Medulla oblongata (tissue), 1 donor: ENCODE measurements at regions not wholly inside any gene's neighbourhood (a gene's known extent, or its start where the extent isn't known, plus 50 kb on each side); places are given as distances from the start of the nearest gene placed in this dataset.
"Not testable (repeated sequence)": the region's sequence is repeated elsewhere in the genome, so short reads cannot be mapped to it uniquely, and the experiment has no call there.

ENCODE experiments used
- DNase-seq: peaks from one replicate; pipeline ENCODE4 v3.0.0-alpha.2; 2015; ENCODE audit errors: extremely low spot score

DNA sequence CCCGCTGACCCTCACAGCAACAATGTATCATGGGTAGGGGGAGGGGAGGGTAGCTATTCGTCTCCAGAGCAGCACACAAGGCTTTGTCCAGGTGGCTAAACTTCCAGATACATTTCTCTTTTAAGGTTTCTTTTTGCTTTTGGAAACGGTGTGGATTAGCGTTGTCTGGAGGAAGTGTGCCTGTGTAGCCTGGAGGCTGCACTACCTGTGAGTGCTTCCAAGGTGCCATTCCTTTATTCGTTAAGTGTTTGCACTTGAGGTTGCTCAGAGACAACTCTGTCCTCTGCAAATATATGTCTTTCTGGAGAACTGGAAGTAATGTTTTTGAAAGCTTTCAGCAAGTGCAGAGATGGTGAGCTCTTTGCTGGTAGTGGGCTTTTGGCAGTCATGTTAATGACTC is 53.1 kb downstream of the HSFY1 start:
- DNase-seq, result not testable (repeated sequence)

DNA sequence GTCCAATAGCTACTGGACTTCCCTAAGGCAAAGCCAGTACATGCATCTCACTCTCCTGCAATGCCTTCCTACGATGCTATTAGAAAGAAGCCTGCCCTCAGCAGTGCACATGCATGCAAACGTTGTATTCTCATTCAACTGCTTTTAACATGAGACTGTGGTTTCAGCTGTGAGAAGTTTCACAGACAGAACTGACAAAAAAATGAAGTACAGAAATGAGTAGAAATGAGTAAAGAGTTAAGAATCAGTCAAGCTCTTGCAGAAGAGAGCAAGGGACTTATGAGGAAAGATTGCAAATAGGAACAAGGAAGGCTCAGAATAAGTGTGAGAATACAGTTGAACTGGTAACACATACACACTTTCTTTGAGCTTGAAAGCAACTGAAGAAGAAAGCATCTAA is 54.8 kb downstream of the HSFY1 start:
- DNase-seq, result not testable (repeated sequence)

DNA sequence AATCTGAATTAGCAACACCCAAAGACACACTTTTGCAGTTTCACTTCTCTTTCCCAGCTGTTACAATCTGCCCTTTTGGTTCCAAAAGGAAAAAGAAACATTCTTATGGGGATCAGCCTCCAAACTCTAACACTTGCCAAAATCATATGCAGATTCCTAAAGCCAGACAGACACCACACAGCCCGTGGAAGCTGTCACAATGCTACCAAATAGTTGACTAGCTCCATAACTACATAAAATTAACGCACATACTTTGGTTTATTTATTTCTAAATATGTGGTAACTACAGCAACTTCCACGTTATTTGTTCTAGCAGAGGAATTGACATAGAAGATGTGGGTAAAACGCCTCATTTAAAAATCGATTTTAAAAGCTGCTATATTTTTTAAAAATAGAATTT is 59.7 kb downstream of the HSFY1 start:
- not testable (repeated sequence) for DNase-seq

DNA sequence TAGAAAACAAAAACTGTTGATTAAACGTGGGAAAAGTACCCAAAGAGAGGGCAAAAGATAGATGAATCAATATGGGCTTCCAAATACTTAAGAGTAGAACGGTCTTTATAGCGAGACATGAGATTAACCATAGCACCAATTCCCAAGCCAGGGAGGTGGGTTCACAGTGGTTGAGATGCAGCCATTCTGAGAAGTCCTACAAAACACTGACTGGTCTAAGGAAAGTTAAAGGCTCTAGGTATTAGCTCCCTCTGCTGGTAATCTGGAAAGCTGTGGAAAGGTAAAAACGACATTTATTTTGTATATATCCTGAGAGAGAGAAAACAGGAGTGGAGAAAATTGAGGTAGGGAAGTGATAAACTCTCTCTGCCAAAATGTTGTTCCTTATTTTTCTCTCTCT is 61.7 kb downstream of the HSFY1 start:
- not testable (repeated sequence) for DNase-seq

DNA sequence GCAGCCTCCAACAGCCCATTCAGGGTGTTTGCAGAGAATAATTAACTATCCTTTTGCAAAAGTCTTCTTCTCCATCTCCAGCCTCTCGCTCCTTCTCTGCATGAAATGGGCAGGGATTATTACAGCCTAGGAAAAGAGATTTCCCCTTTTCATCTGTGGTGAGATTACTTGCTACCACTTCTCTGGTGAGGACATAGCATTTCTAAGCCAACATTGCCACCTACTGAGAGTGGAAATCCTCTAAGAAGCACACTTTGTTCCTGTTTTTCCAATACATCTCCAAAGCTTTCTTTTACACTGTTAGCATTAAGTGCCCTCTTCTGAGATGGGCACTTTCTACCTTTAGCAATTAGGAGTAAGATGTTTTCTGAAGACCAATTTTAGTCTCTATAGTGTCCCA is 69.3 kb downstream of the HSFY1 start:
- not testable (repeated sequence) for DNase-seq

DNA sequence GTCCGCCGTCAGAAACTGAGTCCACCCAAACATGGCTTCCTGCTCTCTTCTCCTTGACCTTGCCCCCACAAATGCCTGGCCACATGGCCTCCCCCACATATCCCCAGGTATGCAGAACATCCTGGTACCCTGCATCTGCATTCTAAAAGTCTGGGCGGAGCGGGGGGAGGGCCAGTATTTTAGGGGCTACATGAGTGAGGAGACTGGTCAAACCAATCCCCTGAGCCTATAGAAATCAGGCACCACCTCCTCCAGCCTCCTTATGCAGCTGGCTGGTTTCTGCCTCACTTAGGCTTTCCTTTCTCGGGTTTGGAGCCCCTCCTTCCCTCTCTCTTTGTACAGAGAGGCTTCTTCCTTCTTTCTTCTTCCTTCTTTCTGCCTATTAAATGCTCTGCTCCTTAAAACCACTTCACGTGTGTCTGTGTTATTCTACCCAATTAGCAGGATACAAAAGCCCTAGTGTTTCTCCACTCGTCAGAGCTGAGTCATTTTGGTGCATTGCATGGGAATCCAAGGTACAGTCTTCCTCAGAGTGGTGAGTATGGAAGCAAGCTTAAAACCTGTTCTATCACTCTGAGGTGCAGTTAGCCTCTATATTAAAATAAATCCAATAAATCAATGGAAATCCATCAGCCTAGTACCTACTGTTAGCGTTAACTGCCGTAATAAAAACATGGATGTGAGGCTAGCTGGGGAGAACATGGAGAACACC is 83.4 kb downstream of the HSFY1 start:
- DNase-seq, result not testable (repeated sequence)

DNA sequence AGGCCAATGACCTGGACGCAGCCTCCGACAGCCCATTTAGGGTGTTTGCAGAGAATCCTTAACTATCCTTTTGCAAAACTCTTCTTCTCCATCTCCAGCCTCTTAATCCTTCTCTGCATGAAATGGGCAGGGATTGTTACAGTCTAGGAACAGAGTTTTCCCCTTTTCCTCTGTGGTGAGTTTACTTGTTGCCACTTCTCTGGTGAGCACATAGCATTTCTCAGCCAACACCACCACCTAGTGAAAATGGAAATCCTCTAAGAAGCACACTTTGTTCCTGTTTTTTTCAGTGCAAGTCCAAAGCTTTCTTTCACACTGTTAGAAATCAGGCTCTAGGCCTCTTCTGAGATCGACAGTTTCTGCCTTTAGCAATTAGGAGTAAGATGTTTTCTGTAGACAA is 84.1 kb downstream of the HSFY1 start:
- not testable (repeated sequence) for DNase-seq

DNA sequence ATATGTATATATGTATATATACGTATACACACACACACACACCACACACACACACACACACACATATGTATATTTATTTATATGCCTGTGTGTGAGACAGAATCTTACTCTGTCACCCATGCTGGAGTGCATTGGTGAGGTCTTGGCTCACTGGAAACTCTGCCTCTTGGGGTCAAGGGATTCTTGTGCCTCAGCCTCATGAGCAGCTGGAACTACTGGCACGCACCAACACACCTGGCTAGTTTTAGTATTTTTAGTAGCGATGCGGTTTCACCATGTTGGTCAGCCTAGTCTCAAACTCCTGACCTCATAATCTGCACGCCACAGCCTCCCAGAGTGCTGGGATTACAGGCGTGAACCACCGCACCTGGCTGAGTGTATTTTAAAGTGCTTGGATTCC is 85.1 kb downstream of the HSFY1 start:
- DNase-seq, result not testable (repeated sequence)

DNA sequence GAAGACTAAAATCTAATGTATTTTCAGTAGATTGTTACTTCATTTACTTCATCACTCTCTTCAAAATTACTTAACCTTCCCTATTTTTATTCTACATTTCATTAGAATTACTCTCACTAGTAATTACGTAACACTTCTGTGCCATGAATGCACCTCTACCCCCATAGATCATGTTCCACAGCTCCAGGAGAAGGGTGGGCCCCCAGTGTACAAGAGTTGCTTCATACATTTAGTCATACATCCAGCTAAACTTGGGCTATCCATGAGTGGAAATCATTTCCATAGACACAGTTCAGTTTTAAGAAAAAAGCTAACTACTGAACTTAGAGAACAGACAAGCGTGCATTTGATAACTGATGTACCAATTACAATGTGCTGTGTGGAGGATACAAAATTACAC is 104.2 kb downstream of the HSFY1 start:
- DNase-seq, result no peak

DNA sequence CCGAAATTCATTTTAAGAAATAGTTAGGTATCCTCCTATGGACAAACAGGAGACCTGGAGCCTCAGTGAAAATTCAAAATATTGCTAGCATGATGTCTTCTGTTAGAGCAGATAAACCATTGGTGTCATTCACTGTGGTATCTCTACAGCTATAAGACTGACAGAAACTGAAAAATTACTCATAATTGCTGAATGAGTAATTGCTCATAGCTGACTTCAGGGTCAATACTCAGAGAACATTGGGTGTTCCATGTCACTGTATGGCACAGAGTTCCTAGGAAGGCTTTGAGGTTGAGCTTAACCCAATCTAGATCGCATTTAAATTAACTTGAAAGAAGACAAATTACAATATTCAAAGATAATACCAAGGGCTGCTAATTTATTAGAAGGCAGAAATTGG is 109.0 kb downstream of the HSFY2 start:
- DNase-seq, result no peak

DNA sequence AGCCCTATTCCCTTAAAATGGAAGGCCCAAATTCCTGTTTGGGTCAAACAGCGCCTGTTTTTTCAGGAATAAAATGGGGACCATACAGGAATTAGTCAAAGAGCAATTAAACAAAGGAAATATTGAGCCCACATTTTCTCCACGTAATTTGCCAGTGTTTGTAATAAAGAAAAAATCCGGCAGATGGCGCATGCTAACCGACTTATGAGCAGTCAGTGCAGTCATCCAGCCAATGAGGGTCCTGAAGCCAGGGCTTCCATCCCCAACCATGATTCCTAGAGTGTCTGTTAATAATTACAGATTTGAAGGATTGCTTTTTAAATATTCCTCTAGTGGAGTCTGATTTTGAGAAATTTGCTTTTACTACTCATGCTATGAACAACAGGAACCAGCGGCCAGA is 103.7 kb downstream of the HSFY2 start:
- DNase-seq, result peak; percentile 8

DNA sequence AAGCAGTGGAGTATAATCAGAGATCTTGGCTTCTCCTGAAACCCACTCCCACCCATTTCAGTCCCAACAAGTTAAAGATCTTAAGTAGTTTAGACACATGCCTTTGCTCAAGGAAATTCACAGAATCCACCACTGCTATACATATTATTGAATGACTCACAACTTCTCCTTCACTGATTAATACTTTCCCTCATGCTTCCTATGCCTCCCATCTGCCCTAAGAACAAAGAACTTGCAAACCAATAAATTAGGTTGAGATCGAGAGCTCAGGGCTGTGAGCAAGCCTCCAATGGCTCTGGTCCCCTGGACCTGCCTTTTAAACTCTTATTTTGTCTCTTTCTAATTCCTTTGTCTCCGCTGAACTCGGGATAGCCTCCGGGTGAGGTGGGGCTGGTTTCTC is 101.6 kb downstream of the HSFY2 start:
- no peak for DNase-seq

DNA sequence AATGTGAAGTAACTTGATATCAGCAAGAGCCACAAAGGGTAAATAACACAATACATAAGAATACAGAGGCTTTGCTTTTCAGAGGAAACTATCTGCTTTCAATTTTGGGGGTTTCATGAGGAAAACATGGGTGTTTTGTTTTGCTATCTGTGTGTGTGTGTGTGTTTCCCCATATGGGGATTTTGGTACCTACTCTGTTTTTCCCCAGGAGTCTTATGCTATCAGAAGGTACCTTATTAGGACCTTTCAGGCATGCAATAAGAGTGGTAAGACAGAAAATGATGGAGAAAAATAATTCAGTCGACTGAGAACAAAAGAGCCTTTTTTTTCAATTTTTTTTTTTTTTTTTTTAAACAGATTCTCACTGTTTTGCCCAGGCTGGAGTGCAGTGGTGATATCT is 87.5 kb downstream of the HSFY2 start:
- not testable (repeated sequence) for DNase-seq

DNA sequence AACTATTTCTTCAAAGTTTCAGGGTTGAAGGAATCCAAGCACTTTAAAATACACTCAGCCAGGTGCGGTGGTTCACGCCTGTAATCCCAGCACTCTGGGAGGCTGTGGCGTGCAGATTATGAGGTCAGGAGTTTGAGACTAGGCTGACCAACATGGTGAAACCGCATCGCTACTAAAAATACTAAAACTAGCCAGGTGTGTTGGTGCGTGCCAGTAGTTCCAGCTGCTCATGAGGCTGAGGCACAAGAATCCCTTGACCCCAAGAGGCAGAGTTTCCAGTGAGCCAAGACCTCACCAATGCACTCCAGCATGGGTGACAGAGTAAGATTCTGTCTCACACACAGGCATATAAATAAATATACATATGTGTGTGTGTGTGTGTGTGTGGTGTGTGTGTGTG is 85.2 kb downstream of the HSFY2 start:
- DNase-seq, result not testable (repeated sequence)

DNA sequence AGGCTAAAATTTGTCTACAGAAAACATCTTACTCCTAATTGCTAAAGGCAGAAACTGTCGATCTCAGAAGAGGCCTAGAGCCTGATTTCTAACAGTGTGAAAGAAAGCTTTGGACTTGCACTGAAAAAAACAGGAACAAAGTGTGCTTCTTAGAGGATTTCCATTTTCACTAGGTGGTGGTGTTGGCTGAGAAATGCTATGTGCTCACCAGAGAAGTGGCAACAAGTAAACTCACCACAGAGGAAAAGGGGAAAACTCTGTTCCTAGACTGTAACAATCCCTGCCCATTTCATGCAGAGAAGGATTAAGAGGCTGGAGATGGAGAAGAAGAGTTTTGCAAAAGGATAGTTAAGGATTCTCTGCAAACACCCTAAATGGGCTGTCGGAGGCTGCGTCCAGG is 84.1 kb downstream of the HSFY2 start:
- not testable (repeated sequence) for DNase-seq

DNA sequence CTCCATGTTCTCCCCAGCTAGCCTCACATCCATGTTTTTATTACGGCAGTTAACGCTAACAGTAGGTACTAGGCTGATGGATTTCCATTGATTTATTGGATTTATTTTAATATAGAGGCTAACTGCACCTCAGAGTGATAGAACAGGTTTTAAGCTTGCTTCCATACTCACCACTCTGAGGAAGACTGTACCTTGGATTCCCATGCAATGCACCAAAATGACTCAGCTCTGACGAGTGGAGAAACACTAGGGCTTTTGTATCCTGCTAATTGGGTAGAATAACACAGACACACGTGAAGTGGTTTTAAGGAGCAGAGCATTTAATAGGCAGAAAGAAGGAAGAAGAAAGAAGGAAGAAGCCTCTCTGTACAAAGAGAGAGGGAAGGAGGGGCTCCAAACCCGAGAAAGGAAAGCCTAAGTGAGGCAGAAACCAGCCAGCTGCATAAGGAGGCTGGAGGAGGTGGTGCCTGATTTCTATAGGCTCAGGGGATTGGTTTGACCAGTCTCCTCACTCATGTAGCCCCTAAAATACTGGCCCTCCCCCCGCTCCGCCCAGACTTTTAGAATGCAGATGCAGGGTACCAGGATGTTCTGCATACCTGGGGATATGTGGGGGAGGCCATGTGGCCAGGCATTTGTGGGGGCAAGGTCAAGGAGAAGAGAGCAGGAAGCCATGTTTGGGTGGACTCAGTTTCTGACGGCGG is 83.5 kb downstream of the HSFY2 start:
- not testable (repeated sequence) for DNase-seq

DNA sequence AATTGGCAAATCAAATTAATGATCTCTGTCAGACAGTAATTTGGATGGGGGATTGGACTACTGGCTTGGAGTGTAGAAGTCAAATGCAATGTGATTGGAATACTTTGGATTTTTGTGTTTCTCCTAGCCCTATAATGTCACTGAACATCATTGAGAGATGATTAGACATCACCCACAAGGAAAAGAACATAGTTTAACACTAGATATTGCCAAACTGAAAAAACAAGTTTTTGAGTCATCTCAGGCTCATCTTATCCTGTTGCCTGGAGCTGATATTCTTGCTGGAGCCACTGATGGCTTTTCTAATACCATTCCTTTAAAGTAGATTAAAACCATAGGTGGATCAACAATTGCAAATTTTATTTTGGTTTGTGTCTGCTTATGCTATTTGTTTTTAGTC is 76.7 kb downstream of the HSFY2 start:
- not testable (repeated sequence) for DNase-seq

DNA sequence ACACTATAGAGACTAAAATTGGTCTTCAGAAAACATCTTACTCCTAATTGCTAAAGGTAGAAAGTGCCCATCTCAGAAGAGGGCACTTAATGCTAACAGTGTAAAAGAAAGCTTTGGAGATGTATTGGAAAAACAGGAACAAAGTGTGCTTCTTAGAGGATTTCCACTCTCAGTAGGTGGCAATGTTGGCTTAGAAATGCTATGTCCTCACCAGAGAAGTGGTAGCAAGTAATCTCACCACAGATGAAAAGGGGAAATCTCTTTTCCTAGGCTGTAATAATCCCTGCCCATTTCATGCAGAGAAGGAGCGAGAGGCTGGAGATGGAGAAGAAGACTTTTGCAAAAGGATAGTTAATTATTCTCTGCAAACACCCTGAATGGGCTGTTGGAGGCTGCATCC is 69.3 kb downstream of the HSFY2 start:
- not testable (repeated sequence) for DNase-seq

DNA sequence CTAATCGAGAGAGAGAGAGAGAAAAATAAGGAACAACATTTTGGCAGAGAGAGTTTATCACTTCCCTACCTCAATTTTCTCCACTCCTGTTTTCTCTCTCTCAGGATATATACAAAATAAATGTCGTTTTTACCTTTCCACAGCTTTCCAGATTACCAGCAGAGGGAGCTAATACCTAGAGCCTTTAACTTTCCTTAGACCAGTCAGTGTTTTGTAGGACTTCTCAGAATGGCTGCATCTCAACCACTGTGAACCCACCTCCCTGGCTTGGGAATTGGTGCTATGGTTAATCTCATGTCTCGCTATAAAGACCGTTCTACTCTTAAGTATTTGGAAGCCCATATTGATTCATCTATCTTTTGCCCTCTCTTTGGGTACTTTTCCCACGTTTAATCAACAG is 61.8 kb downstream of the HSFY2 start:
- not testable (repeated sequence) for DNase-seq

DNA sequence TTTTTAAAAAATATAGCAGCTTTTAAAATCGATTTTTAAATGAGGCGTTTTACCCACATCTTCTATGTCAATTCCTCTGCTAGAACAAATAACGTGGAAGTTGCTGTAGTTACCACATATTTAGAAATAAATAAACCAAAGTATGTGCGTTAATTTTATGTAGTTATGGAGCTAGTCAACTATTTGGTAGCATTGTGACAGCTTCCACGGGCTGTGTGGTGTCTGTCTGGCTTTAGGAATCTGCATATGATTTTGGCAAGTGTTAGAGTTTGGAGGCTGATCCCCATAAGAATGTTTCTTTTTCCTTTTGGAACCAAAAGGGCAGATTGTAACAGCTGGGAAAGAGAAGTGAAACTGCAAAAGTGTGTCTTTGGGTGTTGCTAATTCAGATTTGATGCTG is 59.8 kb downstream of the HSFY2 start:
- DNase-seq, result not testable (repeated sequence)

DNA sequence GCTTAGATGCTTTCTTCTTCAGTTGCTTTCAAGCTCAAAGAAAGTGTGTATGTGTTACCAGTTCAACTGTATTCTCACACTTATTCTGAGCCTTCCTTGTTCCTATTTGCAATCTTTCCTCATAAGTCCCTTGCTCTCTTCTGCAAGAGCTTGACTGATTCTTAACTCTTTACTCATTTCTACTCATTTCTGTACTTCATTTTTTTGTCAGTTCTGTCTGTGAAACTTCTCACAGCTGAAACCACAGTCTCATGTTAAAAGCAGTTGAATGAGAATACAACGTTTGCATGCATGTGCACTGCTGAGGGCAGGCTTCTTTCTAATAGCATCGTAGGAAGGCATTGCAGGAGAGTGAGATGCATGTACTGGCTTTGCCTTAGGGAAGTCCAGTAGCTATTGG is 54.8 kb downstream of the HSFY2 start:
- DNase-seq, result not testable (repeated sequence)

DNA sequence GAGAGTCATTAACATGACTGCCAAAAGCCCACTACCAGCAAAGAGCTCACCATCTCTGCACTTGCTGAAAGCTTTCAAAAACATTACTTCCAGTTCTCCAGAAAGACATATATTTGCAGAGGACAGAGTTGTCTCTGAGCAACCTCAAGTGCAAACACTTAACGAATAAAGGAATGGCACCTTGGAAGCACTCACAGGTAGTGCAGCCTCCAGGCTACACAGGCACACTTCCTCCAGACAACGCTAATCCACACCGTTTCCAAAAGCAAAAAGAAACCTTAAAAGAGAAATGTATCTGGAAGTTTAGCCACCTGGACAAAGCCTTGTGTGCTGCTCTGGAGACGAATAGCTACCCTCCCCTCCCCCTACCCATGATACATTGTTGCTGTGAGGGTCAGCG is 53.1 kb downstream of the HSFY2 start:
- not testable (repeated sequence) for DNase-seq
